Ovary (tissue), 3 donors: ENCODE measurements at regions not wholly inside any gene's neighbourhood (a gene's known extent, or its start where the extent isn't known, plus 50 kb on each side); places are given as distances from the start of the nearest gene placed in this dataset.

Experiments used
- POLR2A ChIP-seq: fragments of 450-650 bp; IDR thresholded peaks from one replicate; pipeline ENCODE4 v1.6.1; 2017; ENCODE audit warnings: antibody characterized with exemption, mild to moderate bottlenecking, moderate library complexity
- TF ChIP-seq, protein P1 (sequence below), 3 donors: fragments of 450-650 bp in 2 of 3; fragments of 200-600 bp in 1 of 3; IDR thresholded peaks; one replicate each; pipeline versions ENCODE4 v1.5.1 to v1.8.0; 2016 to 2022; ENCODE audit warnings: antibody characterized with exemption in 3 of 3, mild to moderate bottlenecking in 1 of 3
- donor health status: DM: no; HTN: no; CAD: no.

DNA sequence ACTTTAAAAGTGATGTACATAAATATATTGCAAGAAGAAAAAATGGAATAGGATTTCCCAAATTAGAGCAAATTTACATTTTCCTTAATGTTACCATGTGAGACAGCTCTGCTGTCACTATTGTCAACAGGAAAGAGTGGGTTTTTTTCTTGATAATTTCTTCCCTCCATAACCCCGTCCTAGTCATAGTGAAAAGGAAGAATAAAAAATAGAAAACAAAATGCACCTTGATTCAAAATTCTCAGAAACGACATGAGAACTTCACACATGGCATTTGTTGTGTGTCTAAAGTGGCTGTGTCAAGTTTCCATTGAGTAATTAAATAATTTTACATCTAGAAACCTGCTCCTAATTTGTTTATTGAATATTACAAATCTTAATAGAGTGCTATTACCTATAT is 945.2 kb upstream of the SLC35B3 start:
- no peak for TF ChIP-seq POLR2A
- TF ChIP-seq, protein P1, sequence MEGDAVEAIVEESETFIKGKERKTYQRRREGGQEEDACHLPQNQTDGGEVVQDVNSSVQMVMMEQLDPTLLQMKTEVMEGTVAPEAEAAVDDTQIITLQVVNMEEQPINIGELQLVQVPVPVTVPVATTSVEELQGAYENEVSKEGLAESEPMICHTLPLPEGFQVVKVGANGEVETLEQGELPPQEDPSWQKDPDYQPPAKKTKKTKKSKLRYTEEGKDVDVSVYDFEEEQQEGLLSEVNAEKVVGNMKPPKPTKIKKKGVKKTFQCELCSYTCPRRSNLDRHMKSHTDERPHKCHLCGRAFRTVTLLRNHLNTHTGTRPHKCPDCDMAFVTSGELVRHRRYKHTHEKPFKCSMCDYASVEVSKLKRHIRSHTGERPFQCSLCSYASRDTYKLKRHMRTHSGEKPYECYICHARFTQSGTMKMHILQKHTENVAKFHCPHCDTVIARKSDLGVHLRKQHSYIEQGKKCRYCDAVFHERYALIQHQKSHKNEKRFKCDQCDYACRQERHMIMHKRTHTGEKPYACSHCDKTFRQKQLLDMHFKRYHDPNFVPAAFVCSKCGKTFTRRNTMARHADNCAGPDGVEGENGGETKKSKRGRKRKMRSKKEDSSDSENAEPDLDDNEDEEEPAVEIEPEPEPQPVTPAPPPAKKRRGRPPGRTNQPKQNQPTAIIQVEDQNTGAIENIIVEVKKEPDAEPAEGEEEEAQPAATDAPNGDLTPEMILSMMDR (IDR thresholded peaks at IDR 0.05): no peak
